K562 (cell line): ENCODE measurements at regions not wholly inside any gene's neighbourhood (a gene's known extent, or its start where the extent isn't known, plus 50 kb on each side); places are given as distances from the start of the nearest gene placed in this dataset.

Source experiments
- ATAC-seq: fragments of 200-7000 bp; cut with Tn5 transposase; 3 replicates; pipeline ENCODE4 v1.9.1; 2020; ENCODE audit warnings: moderate library complexity
- BruUV-seq: library from RNA; stranded (reverse); fragments of 400-500 nt; replicated peaks from 2 replicates; lab custom pipeline; 2021; lab: Mats Ljungman, UMichigan
- CTCF ChIA-PET: fragments of 300-600 bp; formaldehyde crosslinking; extraction: SDS; loops from one replicate; lab custom pipeline; 2021; ENCODE audit warnings: low intra/inter-chr PET ratio; lab: Yijun Ruan, JAX
- POLR2A ChIA-PET: fragments of 300-600, 350-650 bp; sonication (Branson Sonifier 250); formaldehyde crosslinking; extraction: SDS; loops from one replicate; lab custom pipeline; 2021; ENCODE audit warnings: antibody characterized with exemption, inconsistent platforms; lab: Yijun Ruan, JAX
- DNase-seq, 4 experiments: peaks; one replicate each; pipeline versions ENCODE4 v3.0.0 to v3.0.0-alpha.2; 2011 to 2018; ENCODE audit warnings: low spot score in 3 of 4, mixed read lengths in 3 of 4; ENCODE audit errors: extremely low read depth in 1 of 4
- FAIRE-seq: peaks from 2 replicates; lab custom pipeline; 2011; peaks lifted over from hg19 to GRCh38; lab: Jason Lieb, UNC
- H2AFZ ChIP-seq: 2 replicates; pipeline ENCODE4 v1.6.0; 2011; ENCODE audit warnings: low read depth, low read length, control low read depth, inconsistent platforms
- H3K27ac ChIP-seq: fragments of 200-600 bp; 3 replicates; pipeline ENCODE4 v1.8.0; 2011; ENCODE audit warnings: low read depth, mild to moderate bottlenecking, control low read depth, inconsistent platforms, low read length, moderate library complexity, mixed read lengths; ENCODE audit errors: extremely low read depth
- H3K27me3 ChIP-seq, 2 experiments: fragments of 300-600 bp in 1 of 2; 2 replicates in 1 of 2; 3 replicates in 1 of 2; pipeline versions ENCODE4 v1.6.0 to v1.8.0; 2011; ENCODE audit warnings: inconsistent platforms in 2 of 2, low read length in 2 of 2, mild to moderate bottlenecking in 1 of 2, mixed read lengths in 1 of 2, moderate library complexity in 1 of 2; ENCODE audit not compliant: control insufficient read depth in 2 of 2, insufficient read depth in 2 of 2
- H3K36me3 ChIP-seq: fragments of 300-600 bp; 3 replicates; pipeline ENCODE4 v1.8.0; 2011; ENCODE audit warnings: mild to moderate bottlenecking, low read length, inconsistent platforms; ENCODE audit not compliant: control insufficient read depth, insufficient read depth
- H3K4me1 ChIP-seq, 2 experiments: fragments of 200-600 bp in 1 of 2; replicated peaks in 1 of 2; 2 replicates in 1 of 2; 3 replicates in 1 of 2; pipeline versions ENCODE4 v1.5.1 to v1.8.0; 2011; ENCODE audit warnings: inconsistent platforms in 2 of 2, low read length in 2 of 2, mild to moderate bottlenecking in 1 of 2, mixed read lengths in 1 of 2, moderate library complexity in 1 of 2; ENCODE audit not compliant: control insufficient read depth in 2 of 2, insufficient read depth in 2 of 2
- H3K4me2 ChIP-seq: 2 replicates; pipeline ENCODE4 v1.6.1; 2011; ENCODE audit warnings: low read length, control low read depth, inconsistent platforms, mixed read lengths; ENCODE audit not compliant: insufficient read depth
- H3K4me3 ChIP-seq: fragments of 200-600 bp; sonication (generic), shearing (Covaris generic); 2 replicates; pipeline ENCODE4 v1.5.1; 2016; ENCODE audit warnings: control low read depth, inconsistent platforms
- H3K79me2 ChIP-seq: fragments of 200-600 bp; 3 replicates; pipeline ENCODE4 v1.8.0; 2011; ENCODE audit warnings: low read length, inconsistent platforms; ENCODE audit not compliant: control insufficient read depth, insufficient read depth
- H3K9ac ChIP-seq, 2 experiments: 2 replicates each; pipeline versions ENCODE4 v1.6.0 to v1.6.1; 2011; ENCODE audit warnings: low read depth in 2 of 2, low read length in 2 of 2, control low read depth in 1 of 2, inconsistent platforms in 1 of 2, mild to moderate bottlenecking in 1 of 2, mixed read lengths in 1 of 2; ENCODE audit not compliant: insufficient read depth in 1 of 2
- H3K9me1 ChIP-seq: one replicate; pipeline ENCODE4 v1.6.0; 2011; ENCODE audit warnings: inconsistent platforms, mild to moderate bottlenecking, low read length, moderate library complexity; ENCODE audit not compliant: control insufficient read depth, insufficient read depth
- H3K9me3 ChIP-seq: replicated peaks from 2 replicates; pipeline ENCODE4 v1.5.1; 2011; ENCODE audit warnings: low read depth, low read length, inconsistent platforms; ENCODE audit not compliant: control insufficient read depth, insufficient read depth
- H4K20me1 ChIP-seq: replicated peaks from 2 replicates; pipeline ENCODE4 v1.6.1; 2011; ENCODE audit warnings: low read length, inconsistent platforms, mixed read lengths; ENCODE audit not compliant: control insufficient read depth, insufficient read depth
- ELF4 ChIP-seq: fragments of 450-650 bp; formaldehyde crosslinking; IDR thresholded peaks from 2 replicates; pipeline ENCODE4 v1.4.0; 2022; ENCODE audit warnings: missing genetic modification characterization
- FOXP1 ChIP-seq: sonication (generic); formaldehyde crosslinking; IDR thresholded peaks from 2 replicates; pipeline ENCODE4 v1.8.0; 2022; ENCODE audit warnings: mild to moderate bottlenecking, missing genetic modification reagents
- HNRNPLL ChIP-seq: fragments of 200-400 bp; formaldehyde crosslinking; IDR thresholded peaks from 2 replicates; pipeline ENCODE4 v1.6.1; 2017; ENCODE audit warnings: low read length, low read depth, mild to moderate bottlenecking; ENCODE audit not compliant: poor library complexity, severe bottlenecking
- KAT8 ChIP-seq: fragments of 450-650 bp; IDR thresholded peaks from 2 replicates; pipeline ENCODE4 v1.6.1; 2016; ENCODE audit warnings: low read depth, mild to moderate bottlenecking
- POLR2B ChIP-seq: fragments of 450-650 bp; IDR thresholded peaks from 2 replicates; pipeline ENCODE4 v1.6.1; 2018; ENCODE audit warnings: low read depth; ENCODE audit not compliant: partially characterized antibody
- RHOXF2B ChIP-seq: fragments of 250-450 bp; sonication (Bioruptor Pico); conservative IDR thresholded peaks from 2 replicates; pipeline ENCODE4 v1.5.1; 2021
- SLC30A9 ChIP-seq: fragments of 250-450 bp; sonication (Bioruptor Pico); IDR thresholded peaks from 2 replicates; pipeline ENCODE4 v1.8.0; 2022; ENCODE audit warnings: mild to moderate bottlenecking, moderate library complexity
- TEAD1 ChIP-seq, 2 experiments: fragments of 450-650 bp in 1 of 2; sonication (generic) in 1 of 2; formaldehyde crosslinking; IDR thresholded peaks; 2 replicates each; pipeline versions ENCODE4 v1.4.0 to v1.8.0; 2020 to 2022; ENCODE audit warnings: mild to moderate bottlenecking in 2 of 2, missing genetic modification reagents in 1 of 2
- TRIM24 ChIP-seq, 2 experiments: fragments of 450-650 bp; IDR thresholded peaks; 2 replicates each; pipeline ENCODE4 v1.6.1; 2016
- ZKSCAN1 ChIP-seq: fragments of 150-350 bp; IDR thresholded peaks from 2 replicates; pipeline ENCODE4 v1.6.1; 2016; ENCODE audit warnings: low read depth, low read length
- ZNF277 ChIP-seq: fragments of 250-450 bp; sonication (Bioruptor Pico); IDR thresholded peaks from 2 replicates; pipeline ENCODE4 v1.8.0; 2022; ENCODE audit warnings: inconsistent platforms, mild to moderate bottlenecking, moderate library complexity, borderline replicate concordance
- ZNF408 ChIP-seq: fragments of 250-450 bp; sonication (Bioruptor Pico); IDR thresholded peaks from 2 replicates; pipeline ENCODE4 v1.4.0; 2020; ENCODE audit warnings: low read depth, mild to moderate bottlenecking, moderate library complexity
- ZNF511 ChIP-seq: sonication (generic); formaldehyde crosslinking; IDR thresholded peaks from 2 replicates; pipeline ENCODE4 v1.8.0; 2022; ENCODE audit warnings: mild to moderate bottlenecking, missing genetic modification reagents
- ZNF57 ChIP-seq: fragments of 450-650 bp; formaldehyde crosslinking; IDR thresholded peaks from 2 replicates; pipeline ENCODE4 v1.4.0; 2020; ENCODE audit warnings: mild to moderate bottlenecking, moderate library complexity
- ZNF780A ChIP-seq: fragments of 250-450 bp; sonication (Bioruptor Pico); IDR thresholded peaks from 2 replicates; pipeline ENCODE4 v1.5.0; 2021; ENCODE audit warnings: mild to moderate bottlenecking
- WGBS: fragments of 100-300 bp; shearing (Covaris generic); methylation state at CpG from one replicate; pipeline ENCODE4 v1.1.6; 2016; ENCODE audit warnings: low coverage, mixed read lengths; ENCODE audit not compliant: insufficient coverage; ENCODE audit errors: missing lambda C conversion rate; 5-methylcytosine and 5-hydroxymethylcytosine counted together
- in situ Hi-C: fragments of 300-500 bp; cut with MboI; formaldehyde crosslinking; loops from 4 replicates; pipeline ENCODE4 v1.15.0; 2018; ENCODE audit warnings: inconsistent platforms, mixed read lengths
- intact Hi-C: fragments of 100-400 bp; cut with micrococcal nuclease; formaldehyde crosslinking; loops from 2 replicates; pipeline ENCODE4 v1.14.2; 2022

GRCh38 chr9:87395804-87396479 lies 101.7 kb upstream of the DAPK1 start:
- 0 out of 2 replicates have a peak overlapping the region, but pooled peaks have one; percentile 32 for H2AFZ ChIP-seq
- H3K27ac ChIP-seq: no peak overlapping the region
- 31% methylated on average over 7 of the region's 11 CpGs for WGBS
- H4K20me1 ChIP-seq: no peaks in the 10 kb centered on the region
- FAIRE-seq: no peak
- ChIA-PET CTCF (no interaction called here), POLR2A (interaction anchor here (0.7 to 1.7 kb wide), 3 partner anchors 10 to 113 kb away, joined by 3 to 5 read pairs (median 3); no protein-coding TSS in a partner anchor)
- H3K9me3 ChIP-seq: no peaks in the 10 kb centered on the region
- no peaks in the 10 kb centered on the region for H3K36me3 ChIP-seq
- intact Hi-C loops (no loop called here), in situ Hi-C loops (no loop called here)
- no peaks in the 10 kb centered on the region for H3K4me1 ChIP-seq
- TF ChIP-seq KAT8 (no peak), TRIM24 (IDR thresholded peaks at IDR 0.05) (no peak)
- no peaks in the 10 kb centered on the region for H3K27me3 ChIP-seq
- H3K4me3 ChIP-seq: no peak overlapping the region
- H3K4me2 ChIP-seq: no peak overlapping the region
- no peaks in the 10 kb centered on the region for H3K9me1 ChIP-seq
- BruUV-seq: no TSS peak
- no peak for DNase-seq
- no peak overlapping the region for H3K9ac ChIP-seq
- H3K79me2 ChIP-seq: no peaks in the 10 kb centered on the region
- ATAC-seq: no peak

- 47% methylated on average over 7 of the region's 7 CpGs for WGBS
- intact Hi-C loops: no loop called here
These were observed 96.0 kb upstream of the DAPK1 start for GRCh38 chr9:87401681-87402080.

More at GRCh38 chr9:87401681-87402080, 96.0 kb upstream of the DAPK1 start:
- H2AFZ ChIP-seq: no peak overlapping the region
- no peaks in the 10 kb centered on the region for H4K20me1 ChIP-seq
- H3K4me1 ChIP-seq: no peaks in the 10 kb centered on the region; a peak in 1 of 5 replicates
- no peaks in the 10 kb centered on the region for H3K9me3 ChIP-seq
- no peak overlapping the region for H3K9ac ChIP-seq
- ATAC-seq (no peak), FAIRE-seq (no peak), DNase-seq (no peak)
- H3K36me3 ChIP-seq: no peaks in the 10 kb centered on the region
- H3K27ac ChIP-seq: no peak overlapping the region
- no TSS peak for BruUV-seq
- CTCF ChIA-PET: no interaction called here
- POLR2A ChIA-PET: interaction anchor here (0.5 kb wide), 1 partner anchor 63 kb away, joined by 6 read pairs; no protein-coding TSS in a partner anchor
- no peaks in the 10 kb centered on the region for H3K27me3 ChIP-seq
- TF ChIP-seq ZNF780A (no peak), ELF4 (no peak), ZNF408 (CRISPR knock-in tag) (no peak), RHOXF2B (CRISPR knock-in tag) (no peak), FOXP1 (CRISPR knock-in tag) (no peak), POLR2B (no peak), SLC30A9 (CRISPR knock-in tag) (no peak), ZKSCAN1 (no peak), TEAD1 (CRISPR knock-in tag; IDR thresholded peaks at IDR 0.05) (no peak), HNRNPLL (no peak), ZNF57 (no peak), ZNF277 (no peak), ZNF511 (CRISPR knock-in tag) (no peak)
- H3K4me3 ChIP-seq: no peak overlapping the region
- H3K4me2 ChIP-seq: no peak overlapping the region
- H3K9me1 ChIP-seq: no peaks in the 10 kb centered on the region
- H3K79me2 ChIP-seq: no peaks in the 10 kb centered on the region
- in situ Hi-C loops: no loop called here
